ENCODE measurements at regions not wholly inside any gene's neighbourhood (a gene's known extent, or its start where the extent isn't known, plus 50 kb on each side); places are given as distances from the start of the nearest gene placed in this dataset.

DNA sequence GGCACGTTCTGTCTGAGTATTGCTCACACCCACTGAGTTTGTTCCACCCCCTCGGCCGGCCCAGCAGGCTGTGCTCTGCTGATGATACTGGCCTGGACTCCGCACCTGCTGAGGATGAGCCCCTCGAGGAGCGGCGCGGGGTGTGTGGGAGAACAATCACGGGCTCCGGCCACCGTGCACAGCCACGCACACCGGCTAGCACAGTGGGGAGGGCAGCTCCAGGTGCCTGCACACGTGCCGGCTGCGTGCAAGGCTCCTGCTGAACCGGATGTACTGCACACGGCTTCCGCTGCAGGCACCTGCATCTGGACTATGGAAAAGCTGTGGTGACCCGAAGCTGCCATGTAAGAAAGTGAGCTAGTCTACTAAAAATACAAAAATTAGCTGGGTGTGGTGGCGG, 485.2 kb upstream of the CDH9 start:
- TF ChIP-seq CTCF (IDR thresholded peaks at IDR 0.05; ENCODE audit: extremely low read depth, missing control alignments), result no peak
- no peak for DNase-seq (ENCODE audit: low spot score)

DNA sequence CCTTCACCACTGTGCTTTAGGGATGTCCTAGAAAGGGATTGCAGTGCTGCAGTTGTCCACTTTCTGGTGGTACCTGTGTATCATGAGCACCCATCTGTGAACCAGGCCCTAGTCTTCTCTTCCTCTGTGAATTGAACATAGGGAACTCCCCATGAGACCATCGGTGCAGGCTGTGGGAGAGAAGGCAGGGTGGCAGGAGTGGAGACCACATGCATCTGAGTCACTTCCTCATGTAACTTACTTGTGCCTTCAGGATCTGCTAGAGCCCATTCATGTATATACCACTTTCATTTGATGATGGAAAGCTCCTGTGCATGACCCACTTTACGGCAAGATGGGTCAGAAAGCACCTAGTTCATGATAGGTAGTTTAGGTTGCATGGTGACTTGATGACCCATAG, 478.1 kb upstream of the CDH9 start:
- TF ChIP-seq CTCF (IDR thresholded peaks at IDR 0.05; ENCODE audit: extremely low read depth, missing control alignments), result no peak
- DNase-seq (ENCODE audit: low spot score), result no peak

GRCh38 chr5:27511061-27511460, 472.7 kb upstream of the CDH9 start:
- no peak for DNase-seq (ENCODE audit: low spot score)
- TF ChIP-seq CTCF (IDR thresholded peaks at IDR 0.05; ENCODE audit: extremely low read depth, missing control alignments), result no peak

DNA sequence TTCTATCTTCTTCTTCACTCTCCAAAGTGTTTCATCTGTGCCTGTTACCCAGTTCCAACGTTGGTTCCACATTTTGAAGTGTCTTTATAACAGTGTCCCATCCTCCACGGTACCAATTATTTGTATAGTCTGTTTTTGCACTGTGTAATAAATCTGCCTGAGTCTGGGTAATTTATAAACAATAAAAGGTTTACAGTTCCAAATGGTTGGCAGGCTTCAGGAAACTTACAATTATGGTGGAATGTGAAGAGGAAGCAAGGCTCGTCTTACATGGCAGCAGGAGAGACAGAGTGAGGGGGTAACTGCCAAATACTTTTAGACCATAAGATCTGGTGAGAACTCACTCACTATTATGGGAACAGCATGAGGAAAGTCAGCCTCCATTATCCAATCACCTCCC, 465.4 kb upstream of the CDH9 start:
- no peak for DNase-seq (ENCODE audit: low spot score)

GRCh38 chr5:27502236-27502635, 463.9 kb upstream of the CDH9 start:
- no peak for DNase-seq (ENCODE audit: low spot score)
- TF ChIP-seq CTCF (IDR thresholded peaks at IDR 0.05; ENCODE audit: extremely low read depth, missing control alignments), result no peak

More for the DNA sequence above, 465.4 kb upstream of the CDH9 start:
- no peak for TF ChIP-seq CTCF (IDR thresholded peaks at IDR 0.05; ENCODE audit: extremely low read depth, missing control alignments)

DNA sequence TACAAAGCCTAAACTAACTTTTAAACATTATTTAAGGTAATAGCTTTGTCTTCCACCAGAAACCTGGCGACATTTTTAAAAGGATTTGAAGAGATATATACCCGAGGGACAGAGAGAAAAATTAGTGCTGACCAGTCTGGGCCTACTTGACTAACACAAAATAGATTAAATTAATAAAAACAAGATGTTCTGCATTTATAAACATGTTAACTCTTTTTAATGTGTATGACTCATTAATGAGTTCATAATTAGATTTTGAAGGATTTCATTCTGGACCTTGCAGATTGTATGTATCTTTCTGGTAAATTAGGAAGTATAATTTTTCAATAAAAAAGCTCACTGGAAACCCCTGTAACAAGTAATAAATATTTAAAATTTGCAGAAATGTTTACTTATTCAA, 459.1 kb upstream of the CDH9 start:
- no peak for TF ChIP-seq CTCF (IDR thresholded peaks at IDR 0.05; ENCODE audit: extremely low read depth, missing control alignments)
- no peak for DNase-seq (ENCODE audit: low spot score)

GRCh38 chr5:27494887-27495286, 456.5 kb upstream of the CDH9 start:
- no peak for TF ChIP-seq CTCF (IDR thresholded peaks at IDR 0.05; ENCODE audit: extremely low read depth, missing control alignments)
- no peak for DNase-seq (ENCODE audit: low spot score)
